NCI-H748 treated with DMSO at 0.1 percent for 48 hours (cell line): ENCODE measurements at regions not wholly inside any gene's neighbourhood (a gene's known extent, or its start where the extent isn't known, plus 50 kb on each side); places are given as distances from the start of the nearest gene placed in this dataset.
A peak's percentile ranks its signal among the peaks of the same experiment; 100 is the strongest.

Source experiments
- DNase-seq: peaks from one replicate; lab custom pipeline; 2025; lab: John Stamatoyannopoulos, UW

GRCh38 chr5:6806668-6807067, 93.4 kb downstream of the TENT4A start:
- DNase-seq: no peak

- DNase-seq: no peak
Measured at GRCh38 chr5:6808462-6808861, 95.2 kb downstream of the TENT4A start.

- no peak for DNase-seq
Measured at GRCh38 chr5:6810641-6811405, 97.6 kb downstream of the TENT4A start.

GRCh38 chr5:6812091-6812490, 98.9 kb downstream of the TENT4A start:
- no peak for DNase-seq

- DNase-seq: no peak
Measured at GRCh38 chr5:6812800-6813731, 99.8 kb downstream of the TENT4A start.

- DNase-seq: no peak
Measured at GRCh38 chr5:6814816-6815215, 101.6 kb downstream of the TENT4A start.

GRCh38 chr5:6818594-6819511, 105.6 kb downstream of the TENT4A start:
- peak; percentile 59 for DNase-seq

- peak; percentile 55 for DNase-seq
Measured at GRCh38 chr5:6819521-6819920, 106.3 kb downstream of the TENT4A start.

- peak; percentile 98 for DNase-seq
Measured at GRCh38 chr5:6820851-6821479, 107.7 kb downstream of the TENT4A start.

- no peak for DNase-seq
Measured at GRCh38 chr5:6822068-6822467, 108.8 kb downstream of the TENT4A start.

GRCh38 chr5:6822556-6823343, 109.5 kb downstream of the TENT4A start:
- no peak for DNase-seq

GRCh38 chr5:6823996-6824395, 110.8 kb downstream of the TENT4A start:
- DNase-seq: no peak

GRCh38 chr5:6825678-6826244, 112.5 kb downstream of the TENT4A start:
- DNase-seq: no peak

GRCh38 chr5:6826756-6827155, 113.5 kb downstream of the TENT4A start:
- no peak for DNase-seq

- DNase-seq: peak; percentile 90
Measured at GRCh38 chr5:6827526-6828219, 114.4 kb downstream of the TENT4A start.

- no peak for DNase-seq
Measured at GRCh38 chr5:6829150-6829784, 116.0 kb downstream of the TENT4A start.

GRCh38 chr5:6830643-6831239, 117.5 kb downstream of the TENT4A start:
- no peak for DNase-seq
